ENCODE measurements at regions not wholly inside any gene's neighbourhood (a gene's known extent, or its start where the extent isn't known, plus 50 kb on each side); places are given as distances from the start of the nearest gene placed in this dataset.

DNA sequence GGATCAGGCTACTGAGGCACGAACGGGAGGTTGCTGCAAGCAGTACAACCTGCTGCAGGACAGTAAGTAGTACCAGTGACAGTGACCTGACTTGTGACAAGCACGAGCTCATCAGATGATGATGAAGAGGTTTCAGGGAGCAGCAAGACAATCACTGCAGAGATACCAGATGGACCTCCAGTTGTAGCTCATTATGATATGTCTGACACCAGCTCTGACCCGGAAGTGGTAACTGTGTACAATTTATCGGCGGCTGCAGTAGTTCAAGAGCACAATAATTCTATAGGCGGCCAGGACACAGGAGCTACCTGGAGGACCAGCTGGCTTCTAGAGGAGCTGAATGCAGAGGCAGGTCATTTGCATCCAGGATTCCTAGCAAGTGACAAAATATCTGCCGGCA lies 64.0 kb upstream of the GULP1 start:
- no peaks in the 10 kb centered on the region for H3K9me3 ChIP-seq (ENCODE audit: control insufficient read depth, insufficient read depth, low read length)
- peaks cover 2% of the 10 kb centered on the region; the same call in 1 of the 2 replicates for H3K9me1 ChIP-seq (ENCODE audit: insufficient read depth, low read length)
- no peak overlapping the region for H3K18ac ChIP-seq (ENCODE audit: low read depth, low read length)
- no TSS peak for BruUV-seq (replicated peaks)
- H3K79me1 ChIP-seq (ENCODE audit: low read depth in 1 of 2, low read length in 2 of 2): no peaks in the 10 kb centered on the region
- H3K36me3 ChIP-seq (ENCODE audit: control insufficient read depth, insufficient read depth, low read length): no peaks in the 10 kb centered on the region
- H3K4me2 ChIP-seq (ENCODE audit: low read depth, low read length): no peak overlapping the region
- H2BK120ac ChIP-seq (ENCODE audit: low read depth, low read length): no peak overlapping the region
- ATAC-seq (ENCODE audit: low read depth) (no peak), DNase-seq (no peak)
- no peak overlapping the region for H3K56ac ChIP-seq (ENCODE audit: extremely low read depth, insufficient read depth, low read length)
- no peak overlapping the region for H2AK9ac ChIP-seq (replicated peaks; ENCODE audit: low read depth, low read length, poor library complexity)
- H3K14ac ChIP-seq (replicated peaks; ENCODE audit: low read depth, low read length): no peak overlapping the region
- in situ Hi-C loops (cut with MboI; ENCODE audit: low sequenced_read_pairs) (no loop called here), intact Hi-C loops (cut with micrococcal nuclease) (no loop called here), dilution Hi-C loops (cut with HindIII; ENCODE audit: low sequenced_read_pairs, unreplicated experiment) (no loop called here)
- CTCF ChIA-PET: no interaction called here
- POLR2A ChIA-PET (ENCODE audit: unreplicated experiment): no interaction called here
- no peak overlapping the region for H4K8ac ChIP-seq (ENCODE audit: low read depth in 2 of 2, low read length in 2 of 2)
- 100% methylated on average over 6 of the region's 8 CpGs; no CpG with 5 or more reads in 1 of the 2 experiments for WGBS, 2 experiments (ENCODE audit: extremely low coverage in 2 of 2, insufficient read length in 1 of 2)
- H4K5ac ChIP-seq (ENCODE audit: low read depth, low read length): no peak overlapping the region
- no peaks in the 10 kb centered on the region for H4K20me1 ChIP-seq (ENCODE audit: insufficient read depth, low read length)
- no peak for TF ChIP-seq MXI1 (IDR thresholded peaks at IDR 0.05; ENCODE audit: borderline replicate concordance, low read depth, low read length)
- no peak for TF ChIP-seq RFX5 (IDR thresholded peaks at IDR 0.05; ENCODE audit: low read depth, low read length)
- no peak for TF ChIP-seq RAD21 (IDR thresholded peaks at IDR 0.05; ENCODE audit: low read length)
- TF ChIP-seq FOS (IDR thresholded peaks at IDR 0.05; ENCODE audit: low read depth, low read length): no peak
- no peak overlapping the region for H3K27ac ChIP-seq (ENCODE audit: insufficient read depth, low read length)
- H3K23ac ChIP-seq (ENCODE audit: low read depth, low read length): no peak overlapping the region
- H4K91ac ChIP-seq (ENCODE audit: insufficient read depth, low read depth, low read length): no peak overlapping the region
- no peaks in the 10 kb centered on the region for H3K27me3 ChIP-seq (ENCODE audit: control insufficient read depth, insufficient read depth, low read length)
- no peak overlapping the region for H3K4ac ChIP-seq (ENCODE audit: low read depth, low read length)
- no peak overlapping the region for H3K9ac ChIP-seq (ENCODE audit: low read depth, low read length)
- H2BK15ac ChIP-seq (ENCODE audit: low read depth, low read length): no peak overlapping the region
- no peak overlapping the region for H2BK20ac ChIP-seq (ENCODE audit: low read depth, low read length)
- no peak overlapping the region for H3K4me3 ChIP-seq (ENCODE audit: insufficient read depth, low read depth, low read length)
- no peak overlapping the region for H2BK5ac ChIP-seq (ENCODE audit: low read depth, low read length, poor library complexity, severe bottlenecking)
- H2AFZ ChIP-seq (replicated peaks; ENCODE audit: low read length, poor library complexity): peak overlapping the region; percentile 41
- H3K4me1 ChIP-seq (ENCODE audit: control insufficient read depth, insufficient read depth, low read length): no peaks in the 10 kb centered on the region
- no peak overlapping the region for H2AK5ac ChIP-seq (ENCODE audit: low read depth, low read length)
